HCT116 (cell line): ENCODE measurements at regions not wholly inside any gene's neighbourhood (a gene's known extent, or its start where the extent isn't known, plus 50 kb on each side); places are given as distances from the start of the nearest gene placed in this dataset.

Source experiments
- ATAC-seq: fragments of 200-7000 bp; cut with Tn5 transposase; 2 replicates; pipeline ENCODE4 v1.9.1; 2020; ENCODE audit warnings: mild to moderate bottlenecking, moderate library complexity
- BruUV-seq: library from RNA; stranded (reverse); fragments of 400-500 nt; replicated peaks from 2 replicates; lab custom pipeline; 2021; lab: Mats Ljungman, UMichigan
- CTCF ChIA-PET: fragments of 300-600 bp; sonication (Branson Sonifier 250); formaldehyde crosslinking; loops from one replicate; lab custom pipeline; 2021; ENCODE audit warnings: antibody characterized with exemption; lab: Charles Lee
- POLR2A ChIA-PET: fragments of 300-600, 350-600 bp; sonication (Branson Sonifier 250); formaldehyde crosslinking; loops from one replicate; lab custom pipeline; 2021; ENCODE audit warnings: antibody characterized with exemption; lab: Charles Lee
- RAD21 ChIA-PET, 2 experiments: fragments of 300-600 bp; sonication (Branson Sonifier 250); formaldehyde crosslinking; loops; one replicate each; lab custom pipeline; 2023; ENCODE audit warnings: low total read pairs in 2 of 2; ENCODE audit not compliant: uncharacterized antibody in 2 of 2, unreplicated experiment in 2 of 2, low non-redundant PET in 1 of 2; lab: Charles Lee
- DNase-seq: peaks from one replicate; pipeline ENCODE4 v3.0.0-alpha.2; 2010; ENCODE audit warnings: low read depth, low spot score
- H2AFZ ChIP-seq: fragments of 200-600 bp; shearing (Covaris generic), sonication (generic); 2 replicates; pipeline ENCODE4 v1.6.1; 2017; ENCODE audit warnings: low read depth, mixed run types, mixed read lengths, antibody characterized with exemption, low read length; ENCODE audit not compliant: poor library complexity, severe bottlenecking
- H3K27ac ChIP-seq: 2 replicates; pipeline ENCODE4 v1.5.1; 2012; ENCODE audit warnings: low read depth, low read length
- H3K27me3 ChIP-seq: fragments of 200-600 bp; sonication (generic); 2 replicates; pipeline ENCODE4 v1.6.1; 2016; ENCODE audit warnings: mixed run types, low read length, mixed read lengths; ENCODE audit not compliant: insufficient read depth
- H3K36me3 ChIP-seq, 2 experiments: fragments of 200-500 bp in 1 of 2; fragments of 200-600 bp in 1 of 2; sonication (Bioruptor generic) in 1 of 2; sonication (generic) in 1 of 2; 2 replicates each; pipeline versions ENCODE4 v1.5.1 to v1.6.1; 2014 to 2016; ENCODE audit warnings: low read length in 2 of 2, inconsistent platforms in 1 of 2, mixed read lengths in 1 of 2, mixed run types in 1 of 2; ENCODE audit not compliant: insufficient read depth in 2 of 2, control insufficient read depth in 1 of 2
- H3K4me1 ChIP-seq, 2 experiments: fragments of 200-600 bp in 1 of 2; sonication (generic) in 1 of 2; 2 replicates each; pipeline versions ENCODE4 v1.5.1 to v1.6.1; 2012 to 2017; ENCODE audit warnings: low read length in 2 of 2, inconsistent platforms in 1 of 2, mild to moderate bottlenecking in 1 of 2, mixed read lengths in 1 of 2, mixed run types in 1 of 2, moderate library complexity in 1 of 2; ENCODE audit not compliant: insufficient read depth in 2 of 2, control insufficient read depth in 1 of 2
- H3K4me2 ChIP-seq: fragments of 200-600 bp; sonication (generic); 2 replicates; pipeline ENCODE4 v1.6.1; 2017; ENCODE audit warnings: mixed run types, low read length, mixed read lengths
- H3K4me3 ChIP-seq, 2 experiments: fragments of 200-600 bp in 1 of 2; sonication (generic) in 1 of 2; replicated peaks in 1 of 2; 2 replicates each; pipeline ENCODE4 v1.5.1; 2011 to 2016; ENCODE audit warnings: low read length in 2 of 2, control low read depth in 1 of 2, low read depth in 1 of 2, mild to moderate bottlenecking in 1 of 2, mixed read lengths in 1 of 2, mixed run types in 1 of 2
- H3K79me2 ChIP-seq: fragments of 200-600 bp; sonication (generic); 2 replicates; pipeline ENCODE4 v1.6.1; 2017; ENCODE audit warnings: mild to moderate bottlenecking, mixed run types, low read length, moderate library complexity, mixed read lengths; ENCODE audit not compliant: insufficient read depth
- H3K9ac ChIP-seq: fragments of 200-600 bp; sonication (generic); 2 replicates; pipeline ENCODE4 v1.6.1; 2016; ENCODE audit warnings: low read length, mixed read lengths
- H3K9me2 ChIP-seq: fragments of 200-600 bp; sonication (generic), shearing (Covaris generic); 2 replicates; pipeline ENCODE4 v1.6.1; 2017; ENCODE audit warnings: mixed run types, mild to moderate bottlenecking, moderate library complexity; ENCODE audit not compliant: insufficient read depth
- H3K9me3 ChIP-seq, 2 experiments: fragments of 200-500 bp in 1 of 2; fragments of 200-600 bp in 1 of 2; sonication (Bioruptor generic) in 1 of 2; sonication (generic) in 1 of 2; 2 replicates each; pipeline ENCODE4 v1.6.1; 2014 to 2017; ENCODE audit warnings: low read length in 2 of 2, mixed read lengths in 2 of 2, inconsistent platforms in 1 of 2, low read depth in 1 of 2, mild to moderate bottlenecking in 1 of 2, mixed run types in 1 of 2, moderate library complexity in 1 of 2; ENCODE audit not compliant: control insufficient read depth in 1 of 2, insufficient read depth in 1 of 2
- H4K20me1 ChIP-seq: fragments of 200-600 bp; sonication (generic), shearing (Covaris generic); 2 replicates; pipeline ENCODE4 v1.6.1; 2017; ENCODE audit warnings: mixed run types, mild to moderate bottlenecking, moderate library complexity; ENCODE audit not compliant: insufficient read depth
- CBX3 ChIP-seq: IDR thresholded peaks from 2 replicates; pipeline ENCODE4 v1.6.1; 2012; ENCODE audit warnings: low read depth
- CEBPB ChIP-seq: IDR thresholded peaks from 2 replicates; pipeline ENCODE4 v1.6.1; 2012; ENCODE audit warnings: low read depth
- ELF1 ChIP-seq: IDR thresholded peaks from 2 replicates; pipeline ENCODE4 v1.6.1; 2012; ENCODE audit warnings: low read depth, borderline replicate concordance
- EZH2 ChIP-seq: fragments of 200-600 bp; sonication (generic); IDR thresholded peaks from 2 replicates; pipeline ENCODE4 v1.6.1; 2017; ENCODE audit warnings: antibody characterized with exemption, mixed run types
- FOSL1 ChIP-seq: IDR thresholded peaks from 2 replicates; pipeline ENCODE4 v1.6.1; 2012; ENCODE audit warnings: low read depth
- JUND ChIP-seq: IDR thresholded peaks from 2 replicates; pipeline ENCODE4 v1.6.1; 2012
- MAX ChIP-seq: IDR thresholded peaks from 2 replicates; pipeline ENCODE4 v1.6.1; 2012
- POLR2A ChIP-seq: IDR thresholded peaks from 2 replicates; pipeline ENCODE4 v1.7.0; 2011; ENCODE audit warnings: borderline replicate concordance; ENCODE audit not compliant: insufficient read depth, insufficient read length; ENCODE audit errors: extremely low read depth
- POLR2AphosphoS5 ChIP-seq: IDR thresholded peaks from 2 replicates; pipeline ENCODE4 v1.6.1; 2011; ENCODE audit warnings: mild to moderate bottlenecking, low read depth, low read length, moderate library complexity
- RAD21 ChIP-seq: IDR thresholded peaks from 2 replicates; pipeline ENCODE4 v1.6.1; 2012; ENCODE audit warnings: low read depth, mild to moderate bottlenecking
- REST ChIP-seq: IDR thresholded peaks from 2 replicates; pipeline ENCODE4 v1.6.1; 2012; ENCODE audit warnings: low read depth
- SIN3A ChIP-seq: IDR thresholded peaks from 2 replicates; pipeline ENCODE4 v1.6.1; 2012; ENCODE audit warnings: low read depth
- SP1 ChIP-seq: IDR thresholded peaks from 2 replicates; pipeline ENCODE4 v1.6.1; 2012; ENCODE audit warnings: low read depth
- SRF ChIP-seq: IDR thresholded peaks from 2 replicates; pipeline ENCODE4 v1.6.1; 2012; ENCODE audit warnings: low read depth
- YY1 ChIP-seq: IDR thresholded peaks from 2 replicates; pipeline ENCODE4 v1.6.1; 2011; ENCODE audit warnings: low read length, low read depth, moderate library complexity, mild to moderate bottlenecking; ENCODE audit not compliant: insufficient replicate concordance; ENCODE audit errors: extremely low read depth
- ZFX ChIP-seq: fragments of 450-650 bp; IDR thresholded peaks from 2 replicates; pipeline ENCODE4 v1.6.1; 2017
- ZNF274 ChIP-seq: fragments of 200-500 bp; sonication (Bioruptor generic); IDR thresholded peaks from 2 replicates; pipeline ENCODE4 v1.6.1; 2014; ENCODE audit warnings: mild to moderate bottlenecking, low read depth, low read length, inconsistent platforms
- intact Hi-C: fragments of 100-400 bp; cut with micrococcal nuclease; formaldehyde crosslinking; loops from 2 replicates; pipeline ENCODE4 v1.10.0; 2022
- TF ChIP-seq, protein P1 (sequence below), 3 experiments: fragments of 200-600 bp in 1 of 3; sonication (generic) in 1 of 3; IDR thresholded peaks in 2 of 3; conservative IDR thresholded peaks in 1 of 3; 2 replicates each; pipeline ENCODE4 v1.5.1; 2012 to 2017; ENCODE audit warnings: low read depth in 2 of 3, low read length in 2 of 3, antibody characterized with exemption in 1 of 3, borderline replicate concordance in 1 of 3, control low read depth in 1 of 3, mild to moderate bottlenecking in 1 of 3, mixed read lengths in 1 of 3, mixed run types in 1 of 3, moderate library complexity in 1 of 3; ENCODE audit not compliant: insufficient read depth in 1 of 3

GRCh38 chr9:85469041-85469440, 272.7 kb downstream of the AGTPBP1 start:
- TF ChIP-seq CEBPB: no peak
- no peak for TF ChIP-seq SP1
- no peak for TF ChIP-seq RAD21
- no peak for TF ChIP-seq POLR2A
- TF ChIP-seq CBX3: no peak
- TF ChIP-seq ZNF274: no peak
- TF ChIP-seq ZFX: no peak
- TF ChIP-seq SRF: no peak
- no peak for TF ChIP-seq SIN3A
- TF ChIP-seq JUND: no peak
- TF ChIP-seq FOSL1: no peak
- no peak for TF ChIP-seq YY1
- no peaks in the 10 kb centered on the region for H3K27me3 ChIP-seq
- H3K36me3 ChIP-seq: no peaks in the 10 kb centered on the region
- H3K9me2 ChIP-seq: no peaks in the 10 kb centered on the region
- H2AFZ ChIP-seq: no peak overlapping the region
- ChIA-PET CTCF (no interaction called here), RAD21 (no interaction called here), POLR2A (no interaction called here)
- no peak overlapping the region for H3K4me3 ChIP-seq
- DNase-seq: no peak
- intact Hi-C loops: no loop called here
- no peaks in the 10 kb centered on the region for H3K9me3 ChIP-seq
- BruUV-seq: no TSS peak
- no peak overlapping the region for H3K9ac ChIP-seq
- no peak for ATAC-seq
- H4K20me1 ChIP-seq: no peaks in the 10 kb centered on the region
- H3K79me2 ChIP-seq: no peaks in the 10 kb centered on the region
- H3K27ac ChIP-seq: no peak overlapping the region
- no peak overlapping the region for H3K4me2 ChIP-seq
- H3K4me1 ChIP-seq: no peaks in the 10 kb centered on the region

DNA sequence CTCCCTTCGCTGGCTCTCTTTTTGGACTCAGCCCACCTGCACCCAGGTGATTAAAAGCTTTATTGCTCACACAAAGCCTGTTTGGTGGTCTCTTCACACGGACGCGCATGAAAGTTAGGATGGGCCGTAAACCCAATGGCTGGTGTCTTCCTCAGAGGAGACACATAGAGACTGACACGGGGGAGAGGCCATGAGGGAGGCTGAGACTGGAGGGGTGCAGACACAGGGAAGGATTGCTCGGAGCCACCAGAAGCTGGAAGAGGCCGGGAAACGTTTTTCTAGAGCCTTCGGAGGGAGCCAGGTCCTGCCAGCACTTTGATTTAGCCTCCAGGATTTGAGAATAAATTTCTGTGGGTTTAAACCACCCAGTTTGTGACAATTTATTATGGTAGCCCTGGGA, 274.9 kb downstream of the AGTPBP1 start:
- BruUV-seq: no TSS peak
- no peak for ATAC-seq
- intact Hi-C loops: no loop called here
- TF ChIP-seq, protein P1, sequence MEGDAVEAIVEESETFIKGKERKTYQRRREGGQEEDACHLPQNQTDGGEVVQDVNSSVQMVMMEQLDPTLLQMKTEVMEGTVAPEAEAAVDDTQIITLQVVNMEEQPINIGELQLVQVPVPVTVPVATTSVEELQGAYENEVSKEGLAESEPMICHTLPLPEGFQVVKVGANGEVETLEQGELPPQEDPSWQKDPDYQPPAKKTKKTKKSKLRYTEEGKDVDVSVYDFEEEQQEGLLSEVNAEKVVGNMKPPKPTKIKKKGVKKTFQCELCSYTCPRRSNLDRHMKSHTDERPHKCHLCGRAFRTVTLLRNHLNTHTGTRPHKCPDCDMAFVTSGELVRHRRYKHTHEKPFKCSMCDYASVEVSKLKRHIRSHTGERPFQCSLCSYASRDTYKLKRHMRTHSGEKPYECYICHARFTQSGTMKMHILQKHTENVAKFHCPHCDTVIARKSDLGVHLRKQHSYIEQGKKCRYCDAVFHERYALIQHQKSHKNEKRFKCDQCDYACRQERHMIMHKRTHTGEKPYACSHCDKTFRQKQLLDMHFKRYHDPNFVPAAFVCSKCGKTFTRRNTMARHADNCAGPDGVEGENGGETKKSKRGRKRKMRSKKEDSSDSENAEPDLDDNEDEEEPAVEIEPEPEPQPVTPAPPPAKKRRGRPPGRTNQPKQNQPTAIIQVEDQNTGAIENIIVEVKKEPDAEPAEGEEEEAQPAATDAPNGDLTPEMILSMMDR (IDR thresholded peaks at IDR 0.05 in 2 of 3, conservative IDR thresholded peaks at IDR 0.05 in 1 of 3; ENCODE audit: borderline replicate concordance in 1 of 3, insufficient read depth in 1 of 3, low read depth in 2 of 3, low read length in 2 of 3): no peak
- TF ChIP-seq POLR2AphosphoS5: no peak
- TF ChIP-seq YY1: no peak
- no peak for TF ChIP-seq FOSL1
- no peak for TF ChIP-seq ELF1
- TF ChIP-seq RAD21: no peak
- TF ChIP-seq CBX3: no peak
- no peak for TF ChIP-seq EZH2
- TF ChIP-seq REST: no peak
- no peak for TF ChIP-seq MAX
- no peaks in the 10 kb centered on the region for H3K36me3 ChIP-seq
- DNase-seq: no peak
- H3K27me3 ChIP-seq: no peaks in the 10 kb centered on the region
- H2AFZ ChIP-seq: no peak overlapping the region
- H3K9me2 ChIP-seq: no peaks in the 10 kb centered on the region
- H3K4me2 ChIP-seq: no peak overlapping the region
- H3K9me3 ChIP-seq: no peaks in the 10 kb centered on the region
- H4K20me1 ChIP-seq: no peaks in the 10 kb centered on the region
- H3K4me3 ChIP-seq: no peak overlapping the region
- H3K4me1 ChIP-seq: no peaks in the 10 kb centered on the region
- no peaks in the 10 kb centered on the region for H3K79me2 ChIP-seq
- POLR2A ChIA-PET: no interaction called here
- no peak overlapping the region for H3K9ac ChIP-seq
- CTCF ChIA-PET: no interaction called here
- RAD21 ChIA-PET: no interaction called here
- no peak overlapping the region for H3K27ac ChIP-seq
